SK-N-DZ (cell line): ENCODE measurements at regions not wholly inside any gene's neighbourhood (a gene's known extent, or its start where the extent isn't known, plus 50 kb on each side); places are given as distances from the start of the nearest gene placed in this dataset.
"Not testable (repeated sequence)": the region's sequence is repeated elsewhere in the genome, so short reads cannot be mapped to it uniquely, and the experiment has no call there.

Source experiments
- DNase-seq: peaks from one replicate; pipeline ENCODE4 v3.0.0-alpha.2; 2015; ENCODE audit warnings: low spot score

GRCh38 chr6:79431537-79431933 is 105.7 kb downstream of the LCA5 start:
- DNase-seq = no peak

GRCh38 chr6:79430913-79431536 is 106.2 kb downstream of the LCA5 start:
- DNase-seq = no peak

- DNase-seq = no peak
Observed at GRCh38 chr6:79427721-79428120, 109.5 kb downstream of the LCA5 start.

GRCh38 chr6:79426625-79427278 is 110.5 kb downstream of the LCA5 start:
- DNase-seq = peak; percentile 57

- no peak for DNase-seq
Observed at GRCh38 chr6:79425589-79426311, 111.5 kb downstream of the LCA5 start.

- DNase-seq = no peak
Observed at GRCh38 chr6:79423216-79423615, 114.0 kb downstream of the LCA5 start.

GRCh38 chr6:79422666-79423065 is 114.6 kb downstream of the LCA5 start:
- no peak for DNase-seq

- peak; percentile 44 for DNase-seq
Observed at GRCh38 chr6:79421707-79422484, 115.3 kb downstream of the LCA5 start.

GRCh38 chr6:79421001-79421411 is 116.2 kb downstream of the LCA5 start:
- DNase-seq = no peak

- DNase-seq = no peak
Observed at GRCh38 chr6:79420054-79420453, 117.2 kb downstream of the LCA5 start.

GRCh38 chr6:79416931-79417330 is 120.3 kb downstream of the LCA5 start:
- DNase-seq = no peak

- DNase-seq = no peak
Observed at GRCh38 chr6:79413562-79414002, 123.6 kb downstream of the LCA5 start.

- DNase-seq = no peak
Observed at GRCh38 chr6:79410806-79411205, 126.4 kb downstream of the LCA5 start.

GRCh38 chr6:79408256-79408974 is 128.8 kb downstream of the LCA5 start:
- DNase-seq = no peak

- no peak for DNase-seq
Observed at GRCh38 chr6:79404677-79405076, 132.6 kb downstream of the LCA5 start.

- DNase-seq = no peak
Observed at GRCh38 chr6:79404261-79404660, 133.0 kb downstream of the LCA5 start.

GRCh38 chr6:79403563-79403962 is 133.7 kb downstream of the LCA5 start:
- DNase-seq = no peak

GRCh38 chr6:79403086-79403485 is 134.1 kb downstream of the LCA5 start:
- DNase-seq = no peak

- DNase-seq = no peak
Observed at GRCh38 chr6:79399499-79399898, 137.7 kb downstream of the LCA5 start.

- DNase-seq = not testable (repeated sequence)
Observed at GRCh38 chr6:79398617-79399016, 138.6 kb downstream of the LCA5 start.

GRCh38 chr6:79396625-79397024 is 140.6 kb downstream of the LCA5 start:
- DNase-seq = no peak
